Lung microvascular endothelial cell (primary cell): ENCODE measurements at regions not wholly inside any gene's neighbourhood (a gene's known extent, or its start where the extent isn't known, plus 50 kb on each side); places are given as distances from the start of the nearest gene placed in this dataset.
A peak's percentile ranks its signal among the peaks of the same experiment; 100 is the strongest.
"Not testable (repeated sequence)": the region's sequence is repeated elsewhere in the genome, so short reads cannot be mapped to it uniquely, and the experiment has no call there.

Experiments
- DNase-seq, 2 donors: peaks; one replicate each; pipeline versions ENCODE4 v3.0.0 to v3.0.0-alpha.2; 2010; ENCODE audit warnings: low read depth in 2 of 2

DNA sequence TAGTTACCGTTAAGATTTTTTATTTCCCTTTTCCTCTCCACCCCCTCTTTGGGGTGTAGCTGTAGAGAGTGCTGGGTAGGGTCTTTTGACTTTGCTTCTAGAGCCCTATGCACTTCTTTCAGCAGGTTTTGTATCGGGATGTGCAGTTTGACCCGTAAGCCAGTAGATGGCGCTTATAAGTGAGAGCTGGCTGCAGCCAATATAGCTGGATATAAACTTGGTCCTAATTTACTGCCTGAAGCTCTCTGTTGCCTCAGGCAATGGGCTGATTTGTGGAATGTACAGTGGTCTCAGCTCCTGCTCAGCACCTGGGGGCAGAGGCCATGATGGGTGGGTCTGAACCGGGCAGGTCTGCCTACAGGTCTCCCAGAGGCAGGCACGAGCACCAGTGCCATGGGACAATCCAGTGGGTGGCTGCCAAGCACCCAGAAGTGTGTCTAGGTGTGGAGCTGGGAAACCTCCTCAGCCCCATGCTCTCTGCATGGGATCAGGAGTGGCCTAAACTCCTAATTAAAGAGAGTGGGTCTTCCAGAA, 146.5 kb downstream of the SPANXN1 start:
- no peak for DNase-seq

- DNase-seq = no peak
Observed at GRCh38 chrX:145394344-145394743, 147.0 kb downstream of the SPANXN1 start.

GRCh38 chrX:145396612-145397011, 149.3 kb downstream of the SPANXN1 start:
- DNase-seq = no peak

DNA sequence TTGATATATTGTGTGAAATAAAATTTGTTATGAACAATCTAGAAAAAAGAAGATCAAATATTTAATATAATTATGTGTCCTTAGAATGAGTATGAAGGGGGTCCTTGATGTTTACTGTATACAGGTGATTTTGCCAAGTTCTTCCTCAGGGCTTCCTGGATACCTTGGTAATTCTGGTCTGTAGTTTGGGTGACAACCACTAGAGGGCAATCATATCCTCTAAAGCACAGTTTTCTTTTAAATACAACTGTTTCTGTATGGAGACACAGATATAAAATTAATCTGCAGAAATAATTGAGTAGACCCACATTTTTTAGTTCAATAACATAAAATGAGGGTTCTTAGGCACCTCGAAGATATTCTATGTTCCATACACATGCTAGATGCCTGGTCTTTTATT, 157.7 kb downstream of the SPANXN1 start:
- peak; percentile 15 to 30 for DNase-seq

DNA sequence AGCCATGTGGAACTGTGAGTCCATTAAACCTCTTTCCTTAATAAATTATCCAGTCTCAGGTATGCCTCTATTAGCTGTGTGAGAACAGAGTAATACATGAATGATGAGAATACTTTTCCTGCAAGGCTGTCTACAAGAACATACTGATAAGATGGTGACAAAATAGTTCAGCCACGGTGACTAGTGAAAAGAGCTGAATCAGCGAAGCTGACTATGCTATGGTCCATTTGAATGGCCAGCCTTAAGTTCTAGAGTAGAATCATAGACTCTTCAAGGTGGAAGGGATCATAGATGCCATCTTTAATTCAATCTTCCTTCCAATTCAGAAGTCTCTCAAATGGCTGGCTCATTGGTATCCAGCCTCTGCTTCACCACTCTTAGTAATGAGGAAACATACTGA, 163.3 kb downstream of the SPANXN1 start:
- DNase-seq = no peak

DNA sequence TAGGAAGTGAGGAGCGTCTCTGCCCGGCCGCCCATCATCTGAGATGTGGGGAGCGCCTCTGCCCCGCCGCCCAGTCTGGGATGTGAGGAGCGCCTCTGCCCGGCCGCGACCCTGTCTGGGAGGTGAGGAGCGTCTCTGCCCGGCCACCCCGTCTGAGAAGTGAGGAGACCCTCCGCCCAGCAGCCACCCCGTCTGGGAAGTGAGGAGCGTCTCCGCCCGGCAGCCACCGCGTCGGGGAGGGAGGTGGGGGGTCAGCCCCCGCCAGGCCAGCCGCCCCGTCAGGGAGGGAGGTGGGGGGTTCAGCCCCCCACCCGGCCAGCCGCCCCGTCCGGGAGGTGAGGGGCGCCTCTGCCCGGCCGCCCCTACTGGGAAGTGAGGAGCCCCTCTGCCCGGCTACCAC, 188.9 kb downstream of the SPANXN1 start:
- DNase-seq = not testable (repeated sequence)

DNA sequence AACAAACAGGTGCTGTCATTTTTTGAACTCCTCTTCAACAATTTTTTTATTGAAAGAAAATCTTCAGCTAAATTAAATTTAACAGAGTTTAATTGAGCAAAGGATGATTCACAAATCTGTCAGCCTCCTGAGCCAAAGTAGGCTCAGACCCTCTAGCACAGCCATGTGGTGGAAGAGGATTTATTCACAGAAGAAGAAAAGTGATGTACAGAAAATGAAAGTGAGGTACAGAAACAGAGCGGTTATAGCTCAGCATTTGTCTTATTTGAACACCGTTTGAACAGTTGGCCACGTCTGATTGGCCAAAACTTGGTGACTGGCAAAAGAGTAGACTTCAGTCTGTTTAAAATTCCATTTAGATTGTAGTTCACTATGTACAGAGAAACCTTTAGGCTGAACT, 217.3 kb downstream of the SPANXN1 start:
- no peak for DNase-seq

DNA sequence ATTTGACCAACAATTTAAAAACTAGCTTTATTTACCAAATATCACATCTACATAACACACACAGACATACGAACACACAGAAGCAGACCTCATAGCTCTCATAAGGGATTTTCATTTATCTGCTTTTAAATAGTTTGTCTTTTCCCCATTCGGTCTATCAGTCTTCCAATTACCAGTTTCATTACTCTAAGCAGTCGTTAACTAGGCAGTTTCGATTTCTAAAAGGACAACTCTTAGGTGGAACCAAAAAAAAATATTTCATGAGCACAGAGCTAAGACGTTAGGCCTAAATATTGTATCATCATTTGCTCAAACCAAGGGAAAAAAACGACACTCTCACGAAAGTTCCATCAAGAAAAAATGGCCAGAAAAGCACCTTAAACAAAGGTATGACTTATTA, 228.4 kb downstream of the SPANXN1 start:
- DNase-seq = no peak

- no peak for DNase-seq
Observed at GRCh38 chrX:145484740-145485139, 237.4 kb downstream of the SPANXN1 start.

- no peak for DNase-seq
Observed at GRCh38 chrX:145502670-145503069, 255.4 kb downstream of the SPANXN1 start.

GRCh38 chrX:145506214-145506613, 258.9 kb downstream of the SPANXN1 start:
- DNase-seq = no peak

DNA sequence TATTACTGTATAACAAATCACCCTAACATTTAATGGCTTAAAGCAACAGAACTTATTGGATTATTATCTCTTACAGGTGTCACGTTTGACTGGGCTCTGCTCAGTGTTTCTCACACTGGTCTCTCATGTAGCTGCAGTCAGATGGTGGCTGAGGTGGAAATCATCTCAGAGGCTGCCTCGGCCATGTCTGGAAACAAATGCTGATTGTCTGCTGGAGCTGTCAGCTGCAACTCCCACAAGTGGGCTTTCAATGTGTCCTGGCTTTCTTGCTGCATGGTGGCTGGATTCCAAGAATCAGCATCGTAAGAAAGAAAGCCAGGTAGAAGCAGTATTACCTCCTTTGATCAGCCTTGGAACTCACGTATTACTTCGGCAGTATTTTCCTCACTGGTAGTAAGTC, 277.6 kb downstream of the SPANXN1 start:
- DNase-seq = no peak

GRCh38 chrX:145532176-145532780, 285.0 kb downstream of the SPANXN1 start:
- no peak for DNase-seq

- DNase-seq = no peak
Observed at GRCh38 chrX:145533534-145533933, 284.1 kb upstream of the SLITRK2 start.

DNA sequence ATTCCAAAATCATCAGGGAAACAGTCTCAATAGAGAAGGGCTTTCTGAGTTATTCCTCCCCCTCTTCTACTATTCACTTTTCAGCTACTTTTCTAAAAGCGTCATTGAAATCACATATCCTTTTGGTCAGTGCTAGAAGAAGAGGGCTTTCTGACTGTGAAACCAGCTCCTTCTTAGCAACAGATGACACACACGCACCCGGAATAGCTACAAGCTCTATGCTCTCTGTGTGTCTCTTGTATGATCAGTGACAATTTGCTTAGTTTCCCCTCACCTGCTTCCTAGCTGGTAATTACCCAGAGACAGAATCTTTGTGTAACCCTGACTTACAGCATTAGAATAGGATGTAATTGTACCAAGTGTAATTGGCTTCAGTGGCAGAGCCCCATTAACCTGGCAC, 268.1 kb upstream of the SLITRK2 start:
- DNase-seq = no peak

GRCh38 chrX:145552643-145553042, 265.0 kb upstream of the SLITRK2 start:
- DNase-seq = no peak

DNA sequence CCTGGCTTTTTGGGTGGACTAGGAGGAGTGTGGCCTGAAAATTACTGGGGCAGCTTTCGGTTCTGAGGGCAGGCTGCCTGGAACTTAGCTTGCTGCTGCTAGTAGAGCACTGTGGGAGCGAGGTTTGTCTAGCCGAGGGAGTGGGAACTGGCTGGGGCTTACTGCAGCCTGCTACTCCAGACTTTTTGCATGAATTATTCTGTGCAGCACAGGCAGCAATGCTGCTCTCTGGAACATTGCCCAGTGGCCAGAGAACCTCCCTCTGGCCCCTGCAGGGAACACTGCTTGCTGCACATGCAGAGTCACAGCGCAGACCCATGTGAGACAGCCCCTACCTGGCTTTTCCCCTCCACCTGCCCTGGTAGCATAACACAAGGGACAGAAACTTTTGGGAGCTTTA, 263.9 kb upstream of the SLITRK2 start:
- DNase-seq = no peak

DNA sequence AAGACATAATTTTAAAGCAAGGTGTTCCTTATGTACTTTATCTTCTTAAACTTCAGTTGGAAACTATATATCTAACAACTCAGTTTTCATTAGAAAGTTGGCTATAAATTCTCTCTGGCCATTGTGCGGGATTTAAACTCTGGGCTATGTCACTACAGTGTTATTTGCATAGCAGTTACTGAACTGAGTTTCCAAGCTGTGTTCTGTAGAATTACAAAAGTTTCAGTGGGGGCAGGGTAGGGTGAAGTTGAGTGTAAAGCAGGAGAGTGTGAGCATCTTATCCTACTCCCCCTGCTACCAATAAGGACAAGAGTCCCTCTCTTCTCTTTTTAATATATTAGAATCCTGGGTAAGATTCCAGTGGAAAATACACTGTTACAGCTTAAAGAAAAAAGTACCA, 254.5 kb upstream of the SLITRK2 start:
- DNase-seq = no peak

- no peak for DNase-seq
Observed at GRCh38 chrX:145609951-145610511, 207.6 kb upstream of the SLITRK2 start.

- DNase-seq = no peak
Observed at GRCh38 chrX:145613894-145614293, 203.7 kb upstream of the SLITRK2 start.

GRCh38 chrX:145620666-145621065, 197.0 kb upstream of the SLITRK2 start:
- DNase-seq = no peak

- no peak for DNase-seq
Observed at GRCh38 chrX:145623453-145623852, 194.2 kb upstream of the SLITRK2 start.

DNA sequence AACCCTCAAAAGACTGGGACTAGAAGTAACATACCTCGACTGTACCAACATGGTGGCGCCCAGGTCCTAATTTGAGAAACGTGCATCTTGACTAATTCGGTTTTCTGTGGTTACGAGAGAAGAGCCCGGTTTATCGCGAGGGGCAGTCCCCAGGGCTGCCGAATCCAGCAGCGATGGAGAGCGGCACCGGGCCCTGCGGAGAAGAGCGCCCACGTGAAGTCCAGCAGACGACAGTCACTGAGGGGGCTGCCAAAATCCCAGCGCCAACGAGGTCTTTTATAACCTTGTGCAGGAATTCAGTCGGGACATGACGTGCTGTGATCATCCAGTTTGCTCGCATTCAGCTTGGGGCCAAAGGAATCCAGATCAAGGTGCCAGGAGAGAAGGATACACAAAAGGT, 187.5 kb upstream of the SLITRK2 start:
- no peak for DNase-seq
